HepG2 (cell line): ENCODE measurements at regions not wholly inside any gene's neighbourhood (a gene's known extent, or its start where the extent isn't known, plus 50 kb on each side); places are given as distances from the start of the nearest gene placed in this dataset.
A peak's percentile ranks its signal among the peaks of the same experiment; 100 is the strongest.

Experiments used
- ATAC-seq: fragments of 200-7000 bp; cut with Tn5 transposase; 3 replicates; pipeline ENCODE4 v1.9.1; 2020; ENCODE audit warnings: mild to moderate bottlenecking, moderate library complexity
- BruUV-seq: library from RNA; stranded (reverse); fragments of 400-500 nt; replicated peaks from 2 replicates; lab custom pipeline; 2021; lab: Mats Ljungman, UMichigan
- CTCF ChIA-PET: fragments of 300-600 bp; formaldehyde crosslinking; extraction: SDS; loops from one replicate; lab custom pipeline; 2021; ENCODE audit warnings: low total read pairs, inconsistent platforms, low intra/inter-chr PET ratio; lab: Yijun Ruan, JAX
- POLR2A ChIA-PET: fragments of 350-600 bp; sonication (Branson Sonifier 250); formaldehyde crosslinking; loops from one replicate; lab custom pipeline; 2020; ENCODE audit warnings: antibody characterized with exemption, inconsistent platforms; lab: Yijun Ruan, JAX
- DNase-seq: peaks from one replicate; pipeline ENCODE4 v3.0.0-alpha.2; 2015; ENCODE audit warnings: low spot score
- FAIRE-seq: peaks from 3 replicates; lab custom pipeline; 2011; peaks lifted over from hg19 to GRCh38; lab: Jason Lieb, UNC
- H2AFZ ChIP-seq: one replicate; pipeline ENCODE4 v1.6.1; 2011; ENCODE audit warnings: low read length, inconsistent platforms
- H3K27ac ChIP-seq: fragments of 300-600 bp; 3 replicates; pipeline ENCODE4 v1.8.0; 2011; ENCODE audit warnings: mixed run types, mild to moderate bottlenecking, mixed read lengths, low read length, inconsistent platforms; ENCODE audit not compliant: insufficient read depth; ENCODE audit errors: extremely low read length
- H3K27me3 ChIP-seq, 2 experiments: fragments of 200-600 bp in 1 of 2; 2 replicates in 1 of 2; 3 replicates in 1 of 2; pipeline versions ENCODE4 v1.6.0 to v1.8.0; 2011; ENCODE audit warnings: low read length in 2 of 2, mild to moderate bottlenecking in 2 of 2, moderate library complexity in 2 of 2, inconsistent platforms in 1 of 2; ENCODE audit not compliant: insufficient read depth in 2 of 2, control insufficient read depth in 1 of 2
- H3K36me3 ChIP-seq, 2 experiments: fragments of 200-600 bp in 1 of 2; replicated peaks in 1 of 2; 2 replicates in 1 of 2; 3 replicates in 1 of 2; pipeline versions ENCODE4 v1.5.1 to v1.8.0; 2011; ENCODE audit warnings: low read length in 2 of 2, inconsistent platforms in 1 of 2; ENCODE audit not compliant: insufficient read depth in 2 of 2, control insufficient read depth in 1 of 2
- H3K4me1 ChIP-seq: 2 replicates; pipeline ENCODE4 v1.5.1; 2012; ENCODE audit warnings: low read length, inconsistent platforms; ENCODE audit not compliant: insufficient read depth
- H3K4me2 ChIP-seq: 2 replicates; pipeline ENCODE4 v1.6.0; 2011; ENCODE audit warnings: low read depth, low read length, inconsistent platforms
- H3K4me3 ChIP-seq, 3 experiments: fragments of 200-600 bp in 1 of 3; sonication (generic), shearing (Covaris generic) in 1 of 3; replicated peaks in 1 of 3; 2 replicates each; pipeline ENCODE4 v1.5.1; 2011 to 2016; ENCODE audit warnings: low read length in 3 of 3, inconsistent platforms in 2 of 3, low read depth in 2 of 3, mild to moderate bottlenecking in 2 of 3, control low read depth in 1 of 3, mixed read lengths in 1 of 3; ENCODE audit not compliant: insufficient read depth in 1 of 3
- H3K79me2 ChIP-seq: one replicate; pipeline ENCODE4 v1.6.1; 2011; ENCODE audit warnings: low read length, inconsistent platforms; ENCODE audit not compliant: insufficient read depth
- H3K9ac ChIP-seq: 2 replicates; pipeline ENCODE4 v1.6.0; 2011; ENCODE audit warnings: mild to moderate bottlenecking, low read depth, low read length, inconsistent platforms; ENCODE audit not compliant: insufficient read depth
- H3K9me3 ChIP-seq: 2 replicates; pipeline ENCODE4 v1.5.1; 2012; ENCODE audit warnings: mild to moderate bottlenecking, low read length
- H4K20me1 ChIP-seq: 2 replicates; pipeline ENCODE4 v1.6.0; 2011; ENCODE audit warnings: inconsistent platforms, mild to moderate bottlenecking, low read length, moderate library complexity; ENCODE audit not compliant: insufficient read depth
- FIP1L1 ChIP-seq: fragments of 200-400 bp; formaldehyde crosslinking; IDR thresholded peaks from 2 replicates; pipeline ENCODE4 v1.6.1; 2018; ENCODE audit warnings: low read depth, mild to moderate bottlenecking, low read length, moderate library complexity, borderline replicate concordance; ENCODE audit not compliant: insufficient read depth
- IRF2 ChIP-seq: IDR thresholded peaks from 2 replicates; pipeline ENCODE4 v1.6.1; 2018; ENCODE audit warnings: missing genetic modification reagents, missing compliant biosample characterization
- NR1H2 ChIP-seq: sonication (generic); formaldehyde crosslinking; IDR thresholded peaks from 2 replicates; pipeline ENCODE4 v1.8.1; 2022; ENCODE audit warnings: low read depth, missing genetic modification reagents, borderline replicate concordance
- SNAPC2 ChIP-seq: sonication (generic); formaldehyde crosslinking; IDR thresholded peaks from 2 replicates; pipeline ENCODE4 v1.8.1; 2022; ENCODE audit warnings: mild to moderate bottlenecking, missing genetic modification reagents
- SNRNP70 ChIP-seq: fragments of 200-400 bp; formaldehyde crosslinking; IDR thresholded peaks from 2 replicates; pipeline ENCODE4 v1.6.1; 2017; ENCODE audit warnings: mild to moderate bottlenecking, low read depth, low read length, moderate library complexity
- ZBTB38 ChIP-seq: sonication (generic); formaldehyde crosslinking; IDR thresholded peaks from 2 replicates; pipeline ENCODE4 v1.5.1; 2020; ENCODE audit warnings: mild to moderate bottlenecking, missing genetic modification reagents
- ZFP1 ChIP-seq: IDR thresholded peaks from 2 replicates; pipeline ENCODE4 v1.6.1; 2016
- ZNF563 ChIP-seq: sonication (generic); formaldehyde crosslinking; IDR thresholded peaks from 2 replicates; pipeline ENCODE4 v1.8.0; 2022; ENCODE audit warnings: mild to moderate bottlenecking, moderate library complexity, missing genetic modification reagents
- ZNF670 ChIP-seq: sonication (generic); formaldehyde crosslinking; IDR thresholded peaks from 2 replicates; pipeline ENCODE4 v1.8.0; 2022; ENCODE audit warnings: mild to moderate bottlenecking, missing genetic modification reagents, borderline replicate concordance
- ZNF7 ChIP-seq: IDR thresholded peaks from 2 replicates; pipeline ENCODE4 v1.6.1; 2016; ENCODE audit warnings: missing biosample characterization, missing genetic modification reagents
- WGBS: methylation state at CpG from one replicate; pipeline ENCODE4 v1.1.6; 2017; ENCODE audit warnings: low lambda C conversion rate; 5-methylcytosine and 5-hydroxymethylcytosine counted together
- in situ Hi-C: cut with HindIII; loops from 2 replicates; pipeline ENCODE4 v1.10.0; 2017; ENCODE audit warnings: low pct_unique_long_range_greater_than_20kb; ENCODE audit not compliant: extremely low pct_ligation_motif_present
- intact Hi-C: fragments of 100-400 bp; cut with micrococcal nuclease; formaldehyde crosslinking; loops from one replicate; pipeline ENCODE4 v1.10.0; 2022; ENCODE audit not compliant: unreplicated experiment
- TF ChIP-seq, protein P1 (sequence below): sonication (generic); formaldehyde crosslinking; IDR thresholded peaks from 2 replicates; pipeline ENCODE4 v1.4.0; 2020; ENCODE audit warnings: low read depth, mild to moderate bottlenecking, missing genetic modification reagents
- TF ChIP-seq, protein P2 (sequence below): sonication (generic); formaldehyde crosslinking; IDR thresholded peaks from 2 replicates; pipeline ENCODE4 v1.8.0; 2022; ENCODE audit warnings: mild to moderate bottlenecking, missing genetic modification reagents
- TF ChIP-seq, protein P3 (sequence below): sonication (generic); formaldehyde crosslinking; IDR thresholded peaks from 2 replicates; pipeline ENCODE4 v1.5.1; 2020; ENCODE audit warnings: missing genetic modification reagents, mild to moderate bottlenecking, borderline replicate concordance

DNA sequence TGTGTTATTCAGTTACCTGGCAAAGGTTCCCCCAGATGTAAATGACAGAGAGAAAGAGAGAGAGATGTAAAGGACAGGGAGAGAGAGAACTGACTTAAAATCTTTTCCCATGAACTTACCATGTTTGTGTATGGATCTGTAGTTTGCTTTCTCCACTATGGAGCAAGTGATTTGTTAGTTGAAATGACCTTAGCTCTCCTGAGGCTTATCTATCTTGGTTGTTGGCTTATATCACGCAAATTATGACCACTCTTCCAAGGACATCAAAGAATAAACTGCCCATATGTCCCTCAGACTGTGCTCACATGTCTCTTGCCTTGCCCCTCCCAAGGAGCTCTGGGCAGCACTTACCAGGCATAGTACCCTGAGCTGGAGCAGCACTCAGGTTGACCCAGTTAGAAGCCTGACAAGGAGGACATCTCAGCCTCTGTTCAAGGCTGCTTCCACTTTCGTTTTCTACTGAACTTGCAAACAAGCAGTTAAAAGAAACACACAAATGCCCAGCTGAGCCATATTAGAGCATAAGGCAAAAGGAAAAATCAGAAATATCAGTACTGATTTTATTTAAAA, 95.3 kb upstream of the RCN1 start:
- intact Hi-C loops, result no loop called here
- Histone ChIP-seq H3K9ac (no peak overlapping the region), H3K4me1 (no peaks in the 10 kb centered on the region), H3K4me3 (no peak overlapping the region; a peak in 1 of 6 replicates), H3K9me3 (no peaks in the 10 kb centered on the region), H3K79me2 (no peaks in the 10 kb centered on the region), H3K27me3 (peaks cover 0 to 7% of the 10 kb centered on the region in 2 experiments; a peak in 2 of 5 replicates), H3K36me3 (no peaks in the 10 kb centered on the region), H3K27ac (no peak overlapping the region), H2AFZ (no peak overlapping the region), H3K4me2 (peak overlapping the region; percentile 26; the same call in 1 of the 2 replicates), H4K20me1 (no peaks in the 10 kb centered on the region)
- ChIA-PET CTCF (no interaction called here), POLR2A (no interaction called here)
- FAIRE-seq (no peak), DNase-seq (no peak), ATAC-seq (peak; percentile 57)
- no peak for TF ChIP-seq ZBTB38
- peak; percentile 26; the same call in 1 of the 2 replicates for TF ChIP-seq IRF2 (CRISPR knock-in tag)
- TF ChIP-seq, protein P1, sequence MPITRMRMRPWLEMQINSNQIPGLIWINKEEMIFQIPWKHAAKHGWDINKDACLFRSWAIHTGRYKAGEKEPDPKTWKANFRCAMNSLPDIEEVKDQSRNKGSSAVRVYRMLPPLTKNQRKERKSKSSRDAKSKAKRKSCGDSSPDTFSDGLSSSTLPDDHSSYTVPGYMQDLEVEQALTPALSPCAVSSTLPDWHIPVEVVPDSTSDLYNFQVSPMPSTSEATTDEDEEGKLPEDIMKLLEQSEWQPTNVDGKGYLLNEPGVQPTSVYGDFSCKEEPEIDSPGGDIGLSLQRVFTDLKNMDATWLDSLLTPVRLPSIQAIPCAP (CRISPR knock-in tag), result peak; percentile 92; the same call in 1 of the 2 replicates
- no TSS peak for BruUV-seq
- in situ Hi-C loops, result no loop called here
- 8% methylated on average over 2 of the region's 2 CpGs for WGBS

DNA sequence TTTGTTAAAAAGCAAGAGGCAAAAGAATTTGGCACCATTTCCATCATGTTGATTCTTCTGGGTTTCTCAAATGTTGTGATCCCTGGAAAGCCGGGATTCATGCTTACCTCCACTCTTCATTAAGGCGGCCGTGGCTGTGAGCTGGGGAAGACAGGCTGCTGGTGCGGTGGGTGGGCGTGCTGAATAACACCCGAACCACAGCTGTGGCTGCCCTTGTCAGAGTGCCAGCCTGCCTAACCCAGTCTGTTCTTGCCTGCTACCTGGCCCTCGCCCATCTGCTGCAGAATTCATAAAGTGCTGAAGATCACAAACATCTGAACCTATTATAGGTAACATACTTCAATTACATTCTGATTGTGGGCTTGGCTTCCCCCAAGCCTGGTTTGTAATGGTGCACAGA, 95.8 kb upstream of the RCN1 start:
- no peaks in the 10 kb centered on the region for H3K79me2 ChIP-seq
- no peak overlapping the region for H3K4me2 ChIP-seq
- ChIA-PET POLR2A (no interaction called here), CTCF (no interaction called here)
- no peaks in the 10 kb centered on the region for H3K36me3 ChIP-seq
- intact Hi-C loops, result no loop called here
- in situ Hi-C loops, result no loop called here
- FAIRE-seq (no peak), ATAC-seq (peak; percentile 24; the same call in 1 of the 3 replicates), DNase-seq (no peak)
- H3K4me1 ChIP-seq, result no peaks in the 10 kb centered on the region
- H3K9ac ChIP-seq, result no peak overlapping the region
- H4K20me1 ChIP-seq, result no peaks in the 10 kb centered on the region
- H3K27ac ChIP-seq, result no peak overlapping the region
- 1% methylated on average over 7 of the region's 7 CpGs for whole genome bisulfite sequencing
- BruUV-seq, result no TSS peak
- H3K9me3 ChIP-seq, result no peaks in the 10 kb centered on the region
- H3K4me3 ChIP-seq, result no peak overlapping the region
- H3K27me3 ChIP-seq, result peaks cover 0 to 3% of the 10 kb centered on the region in 2 experiments; a peak in 2 of 5 replicates
- no peak overlapping the region for H2AFZ ChIP-seq
- TF ChIP-seq FIP1L1, result no peak
- no peak for TF ChIP-seq ZNF563 (CRISPR knock-in tag)
- TF ChIP-seq, protein P2, sequence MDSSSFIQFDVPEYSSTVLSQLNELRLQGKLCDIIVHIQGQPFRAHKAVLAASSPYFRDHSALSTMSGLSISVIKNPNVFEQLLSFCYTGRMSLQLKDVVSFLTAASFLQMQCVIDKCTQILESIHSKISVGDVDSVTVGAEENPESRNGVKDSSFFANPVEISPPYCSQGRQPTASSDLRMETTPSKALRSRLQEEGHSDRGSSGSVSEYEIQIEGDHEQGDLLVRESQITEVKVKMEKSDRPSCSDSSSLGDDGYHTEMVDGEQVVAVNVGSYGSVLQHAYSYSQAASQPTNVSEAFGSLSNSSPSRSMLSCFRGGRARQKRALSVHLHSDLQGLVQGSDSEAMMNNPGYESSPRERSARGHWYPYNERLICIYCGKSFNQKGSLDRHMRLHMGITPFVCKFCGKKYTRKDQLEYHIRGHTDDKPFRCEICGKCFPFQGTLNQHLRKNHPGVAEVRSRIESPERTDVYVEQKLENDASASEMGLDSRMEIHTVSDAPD (CRISPR knock-in tag), result no peak
- TF ChIP-seq NR1H2 (CRISPR knock-in tag), result no peak
- TF ChIP-seq ZNF7, result no peak
- no peak for TF ChIP-seq SNRNP70
- no peak for TF ChIP-seq SNAPC2 (CRISPR knock-in tag)
- no peak for TF ChIP-seq ZFP1
- TF ChIP-seq, protein P3, sequence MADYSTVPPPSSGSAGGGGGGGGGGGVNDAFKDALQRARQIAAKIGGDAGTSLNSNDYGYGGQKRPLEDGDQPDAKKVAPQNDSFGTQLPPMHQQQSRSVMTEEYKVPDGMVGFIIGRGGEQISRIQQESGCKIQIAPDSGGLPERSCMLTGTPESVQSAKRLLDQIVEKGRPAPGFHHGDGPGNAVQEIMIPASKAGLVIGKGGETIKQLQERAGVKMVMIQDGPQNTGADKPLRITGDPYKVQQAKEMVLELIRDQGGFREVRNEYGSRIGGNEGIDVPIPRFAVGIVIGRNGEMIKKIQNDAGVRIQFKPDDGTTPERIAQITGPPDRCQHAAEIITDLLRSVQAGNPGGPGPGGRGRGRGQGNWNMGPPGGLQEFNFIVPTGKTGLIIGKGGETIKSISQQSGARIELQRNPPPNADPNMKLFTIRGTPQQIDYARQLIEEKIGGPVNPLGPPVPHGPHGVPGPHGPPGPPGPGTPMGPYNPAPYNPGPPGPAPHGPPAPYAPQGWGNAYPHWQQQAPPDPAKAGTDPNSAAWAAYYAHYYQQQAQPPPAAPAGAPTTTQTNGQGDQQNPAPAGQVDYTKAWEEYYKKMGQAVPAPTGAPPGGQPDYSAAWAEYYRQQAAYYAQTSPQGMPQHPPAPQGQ (CRISPR knock-in tag), result no peak
- TF ChIP-seq ZNF670 (CRISPR knock-in tag), result no peak
